Activated CD4-positive, alpha-beta T cell treated with anti-CD3 and anti-CD28 coated beads for 48 hours (primary cell): ENCODE measurements at regions not wholly inside any gene's neighbourhood (a gene's known extent, or its start where the extent isn't known, plus 50 kb on each side); places are given as distances from the start of the nearest gene placed in this dataset.
"Not testable (repeated sequence)": the region's sequence is repeated elsewhere in the genome, so short reads cannot be mapped to it uniquely, and the experiment has no call there.

Experiments
- DNase-seq: peaks from one replicate; pipeline ENCODE4 v3.0.0-alpha.2; 2020

DNA sequence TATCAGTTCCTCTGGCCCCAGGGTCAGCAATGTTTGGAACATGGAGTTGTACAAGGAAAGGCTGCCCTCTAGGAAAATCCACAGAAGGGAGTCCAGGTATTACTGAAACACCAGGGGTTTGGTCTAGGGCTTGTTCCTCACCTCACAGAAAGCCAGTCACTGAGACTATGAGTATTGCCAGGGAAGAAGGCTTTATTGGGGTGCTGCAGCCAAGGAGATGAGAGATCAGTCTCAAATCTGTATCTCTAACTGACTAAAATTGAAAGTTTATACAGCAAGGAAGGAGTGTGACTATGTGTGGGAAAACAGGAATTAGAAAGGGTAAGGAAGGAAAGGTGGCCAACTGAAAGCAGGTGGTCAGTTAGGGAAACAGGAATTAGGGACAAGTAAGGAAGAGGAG is 172.3 kb downstream of the LYPLAL1 start:
- DNase-seq = no peak

- no peak for DNase-seq
These were observed 169.2 kb downstream of the LYPLAL1 start for GRCh38 chr1:219342836-219343235.

- no peak for DNase-seq
These were observed 167.1 kb downstream of the LYPLAL1 start for GRCh38 chr1:219340796-219341195.

DNA sequence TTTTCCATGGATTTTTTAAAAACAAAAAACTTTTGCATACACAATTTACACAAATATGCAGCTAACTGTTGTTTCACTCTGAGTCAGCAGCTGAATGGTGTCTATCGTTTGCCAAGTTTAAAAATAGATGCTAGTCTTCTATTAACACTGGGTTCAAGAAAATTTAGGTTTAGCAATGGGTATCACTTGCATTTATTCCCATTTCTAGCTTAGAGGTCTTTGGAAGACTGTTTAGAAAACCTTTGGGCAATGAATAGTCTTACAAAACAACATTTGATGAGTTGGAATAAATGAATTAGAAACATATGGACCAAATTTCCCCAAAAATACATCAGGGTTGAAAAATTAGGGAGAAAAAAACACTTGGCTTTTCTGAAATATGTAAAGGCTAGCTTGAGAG is 165.8 kb downstream of the LYPLAL1 start:
- no peak for DNase-seq

DNA sequence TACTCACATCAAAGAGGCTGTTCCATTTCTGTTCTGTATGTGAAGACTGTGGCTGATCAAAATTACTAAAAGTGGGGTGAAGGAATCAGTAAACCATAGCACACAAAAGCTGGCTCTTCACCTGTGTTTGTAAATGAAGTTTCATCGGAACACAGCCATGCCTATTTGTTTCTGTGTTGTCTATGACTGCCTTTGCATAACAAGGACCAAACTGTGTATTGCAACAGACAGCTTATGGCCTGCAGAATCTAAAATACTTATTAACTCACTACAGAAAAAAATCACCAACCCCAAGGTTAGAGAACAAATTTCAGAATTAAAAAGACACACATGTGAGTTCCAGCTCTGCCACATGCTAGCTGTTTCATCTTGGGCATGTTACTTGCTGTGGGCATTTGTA is 163.9 kb downstream of the LYPLAL1 start:
- no peak for DNase-seq

- DNase-seq = no peak
These were observed 159.9 kb downstream of the LYPLAL1 start for GRCh38 chr1:219333626-219334025.

DNA sequence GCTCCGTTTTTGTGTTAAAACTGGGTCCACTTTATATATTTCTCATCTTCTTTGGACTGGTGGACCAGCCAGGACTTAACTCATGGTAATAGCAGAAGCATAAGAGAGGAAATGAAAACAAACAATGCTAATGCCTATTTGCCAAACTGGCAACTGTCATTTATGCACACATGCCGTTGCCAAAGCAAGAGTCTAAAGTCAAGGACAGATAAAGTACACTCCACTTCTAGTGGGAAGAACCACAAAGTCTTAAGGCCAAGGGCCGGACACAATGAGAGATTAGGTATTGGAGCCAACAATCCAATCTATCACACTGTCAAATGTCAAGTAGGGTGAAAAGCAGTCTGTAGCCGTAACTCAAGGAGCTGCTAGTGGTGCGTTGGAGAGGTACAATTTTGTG is 157.7 kb downstream of the LYPLAL1 start:
- DNase-seq = no peak

- DNase-seq = no peak
These were observed 157.0 kb downstream of the LYPLAL1 start for GRCh38 chr1:219330669-219331068.

GRCh38 chr1:219330001-219330400 is 156.3 kb downstream of the LYPLAL1 start:
- DNase-seq = no peak

- no peak for DNase-seq
These were observed 155.9 kb downstream of the LYPLAL1 start for GRCh38 chr1:219329578-219329977.

- no peak for DNase-seq
These were observed 153.2 kb downstream of the LYPLAL1 start for GRCh38 chr1:219326843-219327242.

DNA sequence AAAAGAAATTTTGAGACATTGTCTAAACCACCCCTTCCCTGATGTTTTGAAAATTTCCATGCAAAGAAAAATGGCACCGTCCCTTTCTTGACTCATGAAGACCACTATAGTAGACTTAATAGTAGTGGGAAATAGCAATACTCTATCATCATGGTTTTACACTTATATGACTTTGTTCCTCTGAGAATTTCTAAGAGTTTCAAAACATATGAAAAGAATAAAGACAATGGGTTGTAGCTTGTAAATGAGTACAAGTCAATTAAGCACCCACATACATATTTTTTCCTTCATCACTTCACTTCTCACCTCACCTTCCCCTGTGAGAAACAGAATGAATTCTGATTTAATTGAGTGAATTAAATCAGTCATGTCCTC is 151.7 kb downstream of the LYPLAL1 start:
- no peak for DNase-seq

GRCh38 chr1:219324629-219325367 is 151.1 kb downstream of the LYPLAL1 start:
- DNase-seq = peak; percentile 18

DNA sequence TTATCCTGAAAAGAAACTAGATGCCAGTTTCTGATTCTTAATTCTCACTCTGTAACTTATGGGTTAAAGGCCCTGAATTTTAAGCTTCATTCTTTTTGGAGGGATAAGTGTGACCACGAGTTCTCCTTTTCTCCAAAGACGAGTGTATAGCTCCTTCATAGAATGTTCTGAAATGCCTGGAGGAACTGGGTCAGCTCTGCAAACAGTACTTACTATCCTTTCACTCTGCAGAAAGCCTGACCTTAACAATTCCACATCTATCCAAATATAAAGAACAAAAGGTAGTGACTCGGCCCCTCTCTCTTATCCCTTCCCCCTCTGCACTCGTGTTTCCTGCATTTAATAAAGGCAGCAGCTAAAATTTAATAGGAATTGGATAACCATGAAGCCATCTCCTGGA is 150.5 kb downstream of the LYPLAL1 start:
- DNase-seq = no peak

GRCh38 chr1:219323426-219323825 is 149.7 kb downstream of the LYPLAL1 start:
- DNase-seq = no peak

- DNase-seq = no peak
These were observed 149.1 kb downstream of the LYPLAL1 start for GRCh38 chr1:219322766-219323165.

DNA sequence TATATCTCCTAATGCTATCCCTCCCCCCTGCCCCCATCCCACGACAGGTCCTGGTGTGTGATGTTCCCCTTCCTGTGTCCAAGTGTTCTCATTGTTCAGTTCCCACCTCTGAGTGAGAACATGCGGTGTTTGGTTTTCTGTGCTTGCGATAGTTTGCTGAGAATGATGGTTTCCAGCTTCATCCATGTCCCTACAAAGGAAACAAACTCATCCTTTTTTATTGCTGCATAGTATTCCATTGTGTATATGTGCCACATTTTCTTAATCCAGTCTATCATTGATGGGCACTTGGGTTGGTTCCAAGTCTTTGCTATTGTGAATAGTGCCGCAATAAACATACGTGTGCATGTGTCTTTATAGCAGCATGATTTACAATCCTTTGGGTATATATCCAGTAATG is 146.9 kb downstream of the LYPLAL1 start:
- not testable (repeated sequence) for DNase-seq

DNA sequence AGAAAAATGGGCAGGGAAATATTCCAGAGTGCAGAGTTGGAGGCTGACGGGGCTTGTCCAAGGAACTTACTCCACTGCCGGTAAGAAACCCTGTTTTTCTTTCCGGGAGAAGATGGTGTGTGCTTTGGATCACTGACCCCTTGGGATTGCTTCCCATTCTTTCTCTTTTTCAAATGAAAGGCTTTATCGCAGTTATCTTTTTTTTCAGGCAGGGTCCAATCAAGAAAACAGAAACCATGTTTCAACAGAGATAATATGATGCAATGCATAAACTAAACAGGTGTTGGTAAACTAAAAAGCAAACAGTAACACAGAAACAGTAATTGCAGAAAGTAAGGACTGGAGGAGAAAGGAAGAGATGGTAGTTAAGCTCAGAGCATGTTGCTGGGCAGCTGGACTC is 145.1 kb downstream of the LYPLAL1 start:
- DNase-seq = no peak

DNA sequence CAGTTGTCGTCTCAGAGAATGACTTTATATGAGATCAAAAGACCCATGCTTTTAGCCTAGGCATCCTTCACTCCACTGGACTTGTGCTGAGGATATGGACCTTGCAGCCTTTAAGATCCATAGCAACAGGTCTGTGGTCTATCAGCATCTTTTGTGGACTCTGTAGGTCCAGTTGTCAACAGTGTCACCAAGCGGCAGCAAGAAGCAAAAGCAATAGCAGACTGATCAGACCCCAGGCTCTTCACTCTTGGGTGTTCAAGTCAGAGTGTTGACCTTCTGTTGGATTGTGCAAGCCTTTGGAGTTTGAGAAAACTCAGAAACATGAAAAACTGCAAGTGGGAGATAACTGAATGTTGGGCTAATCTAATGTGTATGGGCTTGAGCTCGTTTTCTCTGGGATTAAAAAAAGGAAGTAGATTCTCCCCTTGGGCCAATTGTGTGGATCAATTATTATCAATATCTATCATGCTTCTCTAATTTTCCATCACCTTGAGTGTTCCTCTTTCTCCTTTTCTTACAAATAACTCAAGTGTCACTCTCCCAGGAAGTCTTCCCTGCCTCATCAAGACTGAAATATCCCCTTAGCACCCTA is 144.2 kb downstream of the LYPLAL1 start:
- no peak for DNase-seq

DNA sequence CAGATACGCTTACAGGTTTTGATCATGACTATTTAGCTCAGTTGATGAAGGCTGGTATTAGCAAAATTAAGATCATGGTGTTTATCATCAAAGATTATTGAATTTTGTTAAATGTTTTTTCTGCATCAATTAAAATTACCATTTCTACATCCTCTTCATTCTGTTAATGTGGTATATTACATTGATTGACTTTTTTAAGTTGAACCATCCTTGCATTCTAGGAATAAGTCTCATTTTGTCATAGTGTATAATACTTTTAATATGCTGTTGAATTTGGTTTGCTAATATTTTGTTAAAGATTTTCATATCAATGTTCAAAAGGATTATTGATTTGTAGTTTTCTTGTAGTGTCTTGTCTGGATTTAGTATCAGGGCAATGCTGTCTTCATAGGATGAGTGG is 142.4 kb downstream of the LYPLAL1 start:
- no peak for DNase-seq

DNA sequence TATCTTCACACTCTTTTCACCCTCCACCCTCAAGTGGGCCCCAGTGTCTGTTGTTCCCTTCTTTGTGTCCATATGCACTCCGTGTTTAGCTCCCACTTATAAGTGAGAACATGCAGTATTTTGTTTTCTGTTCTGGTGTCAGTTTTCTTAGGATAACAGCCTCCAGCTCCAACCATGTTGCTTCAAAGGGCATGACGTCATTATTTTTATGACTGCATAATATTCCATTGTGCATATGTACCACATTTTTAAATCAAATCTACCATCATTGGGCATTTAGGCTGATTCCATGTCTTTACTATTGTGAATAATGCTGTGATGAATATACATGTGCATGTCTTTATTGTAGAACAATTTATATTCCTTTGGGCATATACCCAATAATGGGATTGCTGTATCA is 140.3 kb downstream of the LYPLAL1 start:
- DNase-seq = no peak

DNA sequence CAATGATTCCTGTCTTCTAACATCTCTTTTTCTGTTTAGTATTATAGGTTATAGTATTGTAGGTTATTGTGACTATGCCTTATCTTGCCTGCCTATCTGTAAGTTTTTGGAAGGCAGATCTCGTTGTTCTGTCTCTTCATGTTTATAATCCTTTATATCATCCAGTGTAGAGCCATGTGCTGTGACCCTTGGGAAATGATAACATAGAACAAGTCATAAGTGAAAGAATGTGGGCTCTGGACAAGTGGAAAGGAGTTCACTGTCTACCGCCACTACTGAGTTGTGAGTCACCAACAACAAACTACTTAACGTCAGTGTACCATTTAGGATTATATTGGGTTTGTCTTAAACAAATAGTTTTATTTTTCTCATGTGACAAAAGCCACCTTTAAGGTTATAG is 139.3 kb downstream of the LYPLAL1 start:
- no peak for DNase-seq

GRCh38 chr1:219310181-219310728 is 136.6 kb downstream of the LYPLAL1 start:
- no peak for DNase-seq

GRCh38 chr1:219308367-219308766 is 134.7 kb downstream of the LYPLAL1 start:
- no peak for DNase-seq
